ENCODE measurements at regions not wholly inside any gene's neighbourhood (a gene's known extent, or its start where the extent isn't known, plus 50 kb on each side); places are given as distances from the start of the nearest gene placed in this dataset.

- no peak for DNase-seq
- Histone ChIP-seq H3K27ac (no peak overlapping the region), H3K27me3 (no peaks in the 10 kb centered on the region), H3K4me1 (no peaks in the 10 kb centered on the region), H3K9me3 (peaks cover 0 to 22% (median 3%) of the 10 kb centered on the region in 12 donors), H3K36me3 (no peaks in the 10 kb centered on the region), H3K4me3 (no peak overlapping the region)
- no peak for TF ChIP-seq POLR2A (IDR thresholded peaks at IDR 0.05)
- no peak for TF ChIP-seq CTCF (IDR thresholded peaks at IDR 0.05)
- ATAC-seq = no peak
- WGBS, 4 donors = 77 to 93% (median 91%) methylated on average over 3 of the region's 3 CpGs
- intact Hi-C loops (cut with DNase I) = no loop called here
Measured at GRCh38 chr6:121641158-121641557, 205.7 kb downstream of the GJA1 start.

- no peaks in the 10 kb centered on the region for H3K36me3 ChIP-seq
- H3K27ac ChIP-seq = no peak overlapping the region
- WGBS, 4 donors = 86 to 98% (median 93%) methylated on average over 1 of the region's 1 CpG
- H3K27me3 ChIP-seq = no peaks in the 10 kb centered on the region
- ATAC-seq (no peak), DNase-seq (no peak)
- TF ChIP-seq POLR2A (IDR thresholded peaks at IDR 0.05) = no peak
- no peak for TF ChIP-seq CTCF (IDR thresholded peaks at IDR 0.05)
- H3K4me3 ChIP-seq = no peak overlapping the region
- no peaks in the 10 kb centered on the region for H3K4me1 ChIP-seq
- intact Hi-C loops (cut with DNase I) = no loop called here
- H3K9me3 ChIP-seq = peaks cover 0 to 11% (median 0%) of the 10 kb centered on the region in 12 donors
Measured at GRCh38 chr6:121645100-121645745, 209.8 kb downstream of the GJA1 start.

- Histone ChIP-seq H3K4me3 (no peak overlapping the region), H3K27ac (no peak overlapping the region), H3K36me3 (no peaks in the 10 kb centered on the region), H3K27me3 (no peaks in the 10 kb centered on the region), H3K4me1 (peaks cover 0 to 7% (median 0%) of the 10 kb centered on the region in 12 donors), H3K9me3 (peaks cover 0 to 10% (median 0%) of the 10 kb centered on the region in 12 donors)
- DNase-seq = no peak
- TF ChIP-seq CTCF (IDR thresholded peaks at IDR 0.05) (no peak), POLR2A (IDR thresholded peaks at IDR 0.05) (no peak)
- intact Hi-C loops (cut with DNase I) = no loop called here
- no peak for ATAC-seq
Measured at GRCh38 chr6:121647905-121648304, 212.5 kb downstream of the GJA1 start.

- H3K4me1 ChIP-seq = peaks cover 0 to 15% (median 4%) of the 10 kb centered on the region in 12 donors
- DNase-seq (no peak), ATAC-seq (no peak)
- H3K4me3 ChIP-seq = no peak overlapping the region
- 92 to 96% (median 94%) methylated on average over 2 of the region's 2 CpGs for WGBS, 4 donors
- H3K9me3 ChIP-seq = no peaks in the 10 kb centered on the region
- no peaks in the 10 kb centered on the region for H3K27me3 ChIP-seq
- intact Hi-C loops (cut with DNase I) = loop anchor here in 3 of 10 donors (5.0 to 10.0 kb wide), 4 partner anchors 65 to 213 kb away; partner anchors contain the start of gene GJA1 (in 1 of the 3)
- H3K36me3 ChIP-seq = no peaks in the 10 kb centered on the region
- peak overlapping the region in 1 of 12 donors; percentile 72 for H3K27ac ChIP-seq
- TF ChIP-seq POLR2A (IDR thresholded peaks at IDR 0.05) (no peak), CTCF (IDR thresholded peaks at IDR 0.05) (no peak)
Measured at GRCh38 chr6:121649951-121650350, 214.5 kb downstream of the GJA1 start.

Measured in heart left ventricle (tissue), 16 donors.